Transverse colon (tissue), 4 donors: ENCODE measurements at regions not wholly inside any gene's neighbourhood (a gene's known extent, or its start where the extent isn't known, plus 50 kb on each side); places are given as distances from the start of the nearest gene placed in this dataset.

Experiments used
- DNase-seq: peaks from one replicate; pipeline ENCODE4 v3.0.0-alpha.2; 2019
- H3K27ac ChIP-seq, 4 donors: fragments of 200-600 bp; sonication (generic); 2 replicates each; pipeline ENCODE4 v1.5.1; 2016 to 2018; ENCODE audit warnings: inconsistent platforms in 4 of 4
- H3K27me3 ChIP-seq: fragments of 200-600 bp; sonication (generic); 2 replicates; pipeline ENCODE4 v1.5.1; 2017; ENCODE audit warnings: inconsistent platforms
- H3K36me3 ChIP-seq, 4 donors: fragments of 200-600 bp; sonication (generic); 2 replicates each; pipeline ENCODE4 v1.5.1; 2017 to 2019; ENCODE audit warnings: inconsistent platforms in 4 of 4
- H3K4me1 ChIP-seq, 4 donors: fragments of 200-600 bp; sonication (generic); 2 replicates each; pipeline ENCODE4 v1.5.1; 2017 to 2020; ENCODE audit warnings: inconsistent platforms in 4 of 4
- H3K4me3 ChIP-seq, 4 donors: fragments of 200-600 bp; sonication (generic); 1 replicate in 1 of 4; 2 replicates in 3 of 4; pipeline versions ENCODE4 v1.5.1 to v1.6.1; 2017 to 2019; ENCODE audit warnings: inconsistent platforms in 4 of 4
- H3K9me3 ChIP-seq, 2 donors: fragments of 200-600 bp; sonication (generic); 2 replicates each; pipeline ENCODE4 v1.5.1; 2017 to 2019; ENCODE audit warnings: inconsistent platforms in 2 of 2
- EP300 ChIP-seq: sonication (generic); formaldehyde crosslinking; IDR thresholded peaks from one replicate; pipeline ENCODE4 v1.6.1; 2017; ENCODE audit warnings: antibody characterized with exemption, low read depth
- POLR2A ChIP-seq: fragments of 450-650 bp; IDR thresholded peaks from one replicate; pipeline ENCODE4 v1.6.1; 2016; ENCODE audit warnings: antibody characterized with exemption, mild to moderate bottlenecking, moderate library complexity
- POLR2AphosphoS5 ChIP-seq, 3 donors: sonication (generic); formaldehyde crosslinking; IDR thresholded peaks; one replicate each; pipeline ENCODE4 v1.6.1; 2016; ENCODE audit warnings: antibody characterized with exemption in 3 of 3
- WGBS, 2 donors: methylation state at CpG; one replicate each; pipeline ENCODE4 v1.1.5; 2018; ENCODE audit warnings: low coverage in 1 of 2; 5-methylcytosine and 5-hydroxymethylcytosine counted together
- in situ Hi-C, 4 donors: fragments of 200-750 bp; cut with MboI; loops; one replicate each; pipeline versions ENCODE4 v1.15.0 to v1.15.1; 2017; ENCODE audit warnings: low sequenced_read_pairs in 3 of 4, low pct_ligation_motif_present in 1 of 4, low pct_unique_long_range_greater_than_20kb in 1 of 4
- intact Hi-C: fragments of 100-400 bp; cut with DNase I; formaldehyde crosslinking; loops from one replicate; pipeline ENCODE4 v1.15.1; 2023; ENCODE audit warnings: low total_unique reads
- TF ChIP-seq, protein P1 (sequence below), 5 experiments: fragments of 200-600 bp in 3 of 5; fragments of 450-650 bp in 2 of 5; sonication (generic) in 3 of 5; IDR thresholded peaks; 1 replicate in 2 of 5; 2 replicates in 3 of 5; pipeline ENCODE4 v1.5.1; 2016 to 2017; ENCODE audit warnings: antibody characterized with exemption in 5 of 5, inconsistent platforms in 3 of 5, mild to moderate bottlenecking in 2 of 5, moderate library complexity in 1 of 5

DNA sequence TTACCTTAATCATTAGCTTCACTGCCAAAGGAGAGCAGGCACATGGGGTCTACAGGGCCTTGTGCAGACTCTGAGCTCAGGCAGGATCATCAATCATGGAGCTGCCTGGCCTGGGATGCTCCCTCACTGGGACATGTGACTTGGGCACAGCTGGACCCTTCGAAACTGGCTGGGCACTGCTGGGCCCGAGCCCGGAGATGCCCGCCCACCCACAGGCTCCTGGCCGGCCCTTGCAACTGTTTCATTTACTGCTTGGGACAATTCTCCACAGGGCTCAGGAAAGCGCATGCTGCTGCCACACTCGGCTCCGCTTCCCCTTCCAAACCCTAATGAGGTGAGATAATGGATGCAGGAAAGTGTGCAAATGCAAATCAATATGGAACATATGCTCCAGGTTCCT, 387.5 kb downstream of the TRIM36 start:
- Histone ChIP-seq H3K4me1 (no peaks in the 10 kb centered on the region), H3K9me3 (no peaks in the 10 kb centered on the region), H3K27me3 (no peaks in the 10 kb centered on the region), H3K4me3 (no peak overlapping the region), H3K36me3 (no peaks in the 10 kb centered on the region), H3K27ac (no peak overlapping the region)
- no peak for DNase-seq
- intact Hi-C loops: no loop called here
- no peak for TF ChIP-seq POLR2AphosphoS5 (IDR thresholded peaks at IDR 0.05)
- no peak for TF ChIP-seq POLR2A
- TF ChIP-seq, protein P1, sequence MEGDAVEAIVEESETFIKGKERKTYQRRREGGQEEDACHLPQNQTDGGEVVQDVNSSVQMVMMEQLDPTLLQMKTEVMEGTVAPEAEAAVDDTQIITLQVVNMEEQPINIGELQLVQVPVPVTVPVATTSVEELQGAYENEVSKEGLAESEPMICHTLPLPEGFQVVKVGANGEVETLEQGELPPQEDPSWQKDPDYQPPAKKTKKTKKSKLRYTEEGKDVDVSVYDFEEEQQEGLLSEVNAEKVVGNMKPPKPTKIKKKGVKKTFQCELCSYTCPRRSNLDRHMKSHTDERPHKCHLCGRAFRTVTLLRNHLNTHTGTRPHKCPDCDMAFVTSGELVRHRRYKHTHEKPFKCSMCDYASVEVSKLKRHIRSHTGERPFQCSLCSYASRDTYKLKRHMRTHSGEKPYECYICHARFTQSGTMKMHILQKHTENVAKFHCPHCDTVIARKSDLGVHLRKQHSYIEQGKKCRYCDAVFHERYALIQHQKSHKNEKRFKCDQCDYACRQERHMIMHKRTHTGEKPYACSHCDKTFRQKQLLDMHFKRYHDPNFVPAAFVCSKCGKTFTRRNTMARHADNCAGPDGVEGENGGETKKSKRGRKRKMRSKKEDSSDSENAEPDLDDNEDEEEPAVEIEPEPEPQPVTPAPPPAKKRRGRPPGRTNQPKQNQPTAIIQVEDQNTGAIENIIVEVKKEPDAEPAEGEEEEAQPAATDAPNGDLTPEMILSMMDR (IDR thresholded peaks at IDR 0.05): no peak
- TF ChIP-seq EP300: no peak
- in situ Hi-C loops: loop anchor here in 1 of 4 donors (25.0 kb wide), 1 partner anchor 1095 kb away; no protein-coding TSS in a partner anchor
- WGBS, 2 donors: 82 to 95% methylated on average over 6 to 8 of the region's 8 CpGs

DNA sequence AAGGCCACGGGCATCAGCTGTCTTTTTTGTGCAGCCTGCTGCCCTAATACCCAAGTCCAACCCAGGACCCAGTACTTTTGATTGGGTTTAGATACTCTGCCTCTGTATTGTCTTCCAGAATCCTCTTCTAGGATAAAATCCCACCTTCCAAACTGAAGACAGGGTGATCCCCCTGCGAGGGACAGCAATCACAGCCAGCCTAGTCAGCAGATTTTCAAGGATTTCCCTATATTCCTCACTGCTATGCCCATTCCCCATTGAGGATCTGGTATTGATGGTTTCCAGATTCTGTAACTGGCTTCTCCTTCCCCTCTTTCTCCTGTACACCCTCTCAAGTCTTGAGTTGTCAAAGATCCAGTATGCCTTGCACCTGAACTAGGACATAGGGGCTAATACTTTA, 389.4 kb downstream of the TRIM36 start:
- Histone ChIP-seq H3K4me3 (no peak overlapping the region), H3K27me3 (no peaks in the 10 kb centered on the region), H3K27ac (no peak overlapping the region), H3K36me3 (no peaks in the 10 kb centered on the region), H3K9me3 (no peaks in the 10 kb centered on the region), H3K4me1 (no peaks in the 10 kb centered on the region)
- DNase-seq: no peak
- intact Hi-C loops: no loop called here
- TF ChIP-seq, protein P1 (IDR thresholded peaks at IDR 0.05): no peak
- TF ChIP-seq POLR2AphosphoS5 (IDR thresholded peaks at IDR 0.05) (no peak), EP300 (no peak), POLR2A (no peak)
- in situ Hi-C loops: loop anchor here in 1 of 4 donors (25.0 kb wide), 1 partner anchor 1093 kb away; no protein-coding TSS in a partner anchor
- WGBS, 2 donors: 72% methylated on average over 2 of the region's 2 CpGs; no CpG with 5 or more reads in 1 of the 2 donors

DNA sequence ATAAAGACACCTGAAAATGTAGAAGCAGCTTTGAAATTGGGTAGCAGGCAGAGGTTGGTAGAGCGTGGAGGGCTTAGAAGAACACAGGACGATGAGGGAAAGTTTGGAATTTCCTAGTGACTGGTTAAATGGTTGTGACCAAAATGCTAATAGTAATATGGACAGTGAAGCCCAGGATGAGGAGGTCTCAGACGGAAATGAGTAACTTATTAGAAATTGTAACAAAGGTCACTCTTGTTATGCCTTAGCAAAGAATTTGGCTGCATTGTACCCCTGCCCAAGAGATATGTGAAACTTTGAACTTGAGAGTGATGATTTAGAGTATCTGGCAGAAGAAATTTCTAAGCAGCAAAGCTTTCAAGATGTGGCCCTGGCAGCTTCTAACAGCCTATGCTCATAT, 382.5 kb downstream of the KCNN2 start:
- Histone ChIP-seq H3K27ac (no peak overlapping the region), H3K9me3 (no peaks in the 10 kb centered on the region), H3K4me1 (no peaks in the 10 kb centered on the region), H3K36me3 (no peaks in the 10 kb centered on the region), H3K4me3 (no peak overlapping the region), H3K27me3 (no peaks in the 10 kb centered on the region)
- no peak for TF ChIP-seq POLR2AphosphoS5 (IDR thresholded peaks at IDR 0.05)
- TF ChIP-seq EP300: no peak
- no peak for TF ChIP-seq POLR2A
- TF ChIP-seq, protein P1 (IDR thresholded peaks at IDR 0.05): no peak
- DNase-seq: no peak
- 67 to 73% methylated on average over 3 of the region's 3 CpGs for WGBS, 2 donors
- in situ Hi-C loops (no loop called here), intact Hi-C loops (no loop called here)

DNA sequence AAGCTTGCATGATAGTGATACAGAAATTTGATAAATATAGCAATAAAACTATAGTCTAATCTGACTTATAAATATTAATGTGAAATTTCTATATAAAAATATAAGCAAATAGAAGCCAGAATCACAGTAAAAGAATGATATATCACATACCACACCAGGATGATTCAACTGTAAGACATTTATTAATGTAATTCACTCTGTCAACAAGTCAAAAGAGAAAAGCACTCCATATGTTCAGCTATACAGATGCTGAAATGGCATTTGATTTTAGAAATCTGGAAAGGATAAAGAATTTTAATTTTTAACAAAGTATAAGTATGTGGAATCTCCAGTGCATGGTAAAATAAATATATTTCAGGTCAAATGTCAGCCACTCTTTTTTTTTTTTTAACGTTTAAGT, 372.4 kb downstream of the KCNN2 start:
- no peak for TF ChIP-seq EP300
- TF ChIP-seq POLR2A: no peak
- no peak for TF ChIP-seq POLR2AphosphoS5 (IDR thresholded peaks at IDR 0.05)
- TF ChIP-seq, protein P1 (IDR thresholded peaks at IDR 0.05): no peak
- H3K4me1 ChIP-seq: no peaks in the 10 kb centered on the region
- no peak for DNase-seq
- H3K9me3 ChIP-seq: no peaks in the 10 kb centered on the region
- H3K4me3 ChIP-seq: no peak overlapping the region
- 80 to 82% methylated on average over 1 of the region's 1 CpG for WGBS, 2 donors
- in situ Hi-C loops: no loop called here
- no peak overlapping the region for H3K27ac ChIP-seq
- H3K36me3 ChIP-seq: no peaks in the 10 kb centered on the region
- intact Hi-C loops: no loop called here
- H3K27me3 ChIP-seq: no peaks in the 10 kb centered on the region
